Esophagus muscularis mucosa (tissue), 3 donors: ENCODE measurements at regions not wholly inside any gene's neighbourhood (a gene's known extent, or its start where the extent isn't known, plus 50 kb on each side); places are given as distances from the start of the nearest gene placed in this dataset.

Experiments
- CTCF ChIP-seq, 3 experiments: fragments of 200-600 bp in 2 of 3; fragments of 450-650 bp in 1 of 3; sonication (generic) in 2 of 3; IDR thresholded peaks; one replicate each; pipeline ENCODE4 v1.5.1; 2017 to 2019; ENCODE audit warnings: antibody characterized with exemption in 3 of 3, mild to moderate bottlenecking in 2 of 3, moderate library complexity in 1 of 3
- POLR2A ChIP-seq: fragments of 450-650 bp; IDR thresholded peaks from one replicate; pipeline ENCODE4 v1.6.1; 2017; ENCODE audit warnings: antibody characterized with exemption, moderate library complexity, mild to moderate bottlenecking, low read depth

GRCh38 chr6:144439016-144439415 lies 153.9 kb downstream of the UTRN start:
- TF ChIP-seq CTCF (IDR thresholded peaks at IDR 0.05) (no peak), POLR2A (no peak)
